ENCODE measurements at regions not wholly inside any gene's neighbourhood (a gene's known extent, or its start where the extent isn't known, plus 50 kb on each side); places are given as distances from the start of the nearest gene placed in this dataset.
A peak's percentile ranks its signal among the peaks of the same experiment; 100 is the strongest.
"Not testable (repeated sequence)": the region's sequence is repeated elsewhere in the genome, so short reads cannot be mapped to it uniquely, and the experiment has no call there.

DNA sequence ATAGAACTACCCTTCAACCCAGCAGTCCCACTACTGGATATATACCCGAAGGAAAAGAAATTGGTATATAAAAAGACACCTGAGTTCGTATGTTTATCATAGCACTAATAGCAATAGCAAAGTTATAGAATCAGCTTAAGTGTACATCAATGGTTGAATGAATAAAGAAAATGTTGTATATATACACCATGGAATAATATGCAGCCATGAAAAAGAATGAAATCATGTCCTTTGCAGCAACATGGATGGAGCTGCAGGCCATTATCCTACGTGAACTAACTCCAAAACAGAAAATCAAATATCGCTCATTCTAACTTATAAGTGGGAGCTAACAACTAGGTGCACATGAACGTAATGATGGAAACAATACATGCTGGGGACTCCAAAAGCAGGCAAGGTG is 143.5 kb upstream of the GK2 start:
- DNase-seq (ENCODE audit: low read depth): no peak
- in situ Hi-C loops (cut with HindIII; ENCODE audit: low sequenced_read_pairs): no loop called here
- H3K4me3 ChIP-seq (ENCODE audit: low read depth, low read length): no peak overlapping the region
- no peak for TF ChIP-seq CTCF (IDR thresholded peaks at IDR 0.05; ENCODE audit: low read depth, low read length, missing control alignments)

- no peak overlapping the region for H3K4me3 ChIP-seq (ENCODE audit: low read depth, low read length)
- in situ Hi-C loops (cut with HindIII; ENCODE audit: low sequenced_read_pairs): no loop called here
- no peak for DNase-seq (ENCODE audit: low read depth)
- TF ChIP-seq CTCF (IDR thresholded peaks at IDR 0.05; ENCODE audit: low read depth, low read length, missing control alignments): no peak
These were observed 139.8 kb upstream of the GK2 start for GRCh38 chr4:79547851-79548250.

- H3K4me3 ChIP-seq (ENCODE audit: low read depth, low read length); in situ Hi-C loops (cut with HindIII; ENCODE audit: low sequenced_read_pairs); DNase-seq (ENCODE audit: low read depth): not testable (repeated sequence)
These were observed 137.3 kb upstream of the GK2 start for GRCh38 chr4:79545292-79545691.

DNA sequence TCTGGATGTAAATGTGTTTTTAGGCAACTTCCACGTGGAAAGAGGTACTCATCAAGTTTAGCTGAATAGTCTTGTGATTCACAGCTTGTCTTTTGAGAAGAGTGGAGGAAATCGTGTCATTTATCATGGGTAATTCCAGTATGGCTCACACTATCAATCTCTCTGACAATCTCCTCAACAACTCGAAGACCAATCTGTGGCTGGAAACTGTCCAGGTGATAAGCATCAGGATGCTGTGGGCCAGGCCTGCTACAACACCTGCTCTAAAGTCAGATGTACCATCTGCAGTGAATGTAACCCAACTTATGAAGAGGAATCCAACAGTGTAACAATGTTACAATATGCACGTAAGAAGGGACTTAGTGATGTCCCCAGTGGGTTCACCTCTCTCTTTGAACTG is 132.1 kb upstream of the GK2 start:
- TF ChIP-seq CTCF (IDR thresholded peaks at IDR 0.05; ENCODE audit: low read depth, low read length, missing control alignments): no peak
- no peak overlapping the region for H3K4me3 ChIP-seq (ENCODE audit: low read depth, low read length)
- in situ Hi-C loops (cut with HindIII; ENCODE audit: low sequenced_read_pairs): no loop called here
- no peak for DNase-seq (ENCODE audit: low read depth)

DNA sequence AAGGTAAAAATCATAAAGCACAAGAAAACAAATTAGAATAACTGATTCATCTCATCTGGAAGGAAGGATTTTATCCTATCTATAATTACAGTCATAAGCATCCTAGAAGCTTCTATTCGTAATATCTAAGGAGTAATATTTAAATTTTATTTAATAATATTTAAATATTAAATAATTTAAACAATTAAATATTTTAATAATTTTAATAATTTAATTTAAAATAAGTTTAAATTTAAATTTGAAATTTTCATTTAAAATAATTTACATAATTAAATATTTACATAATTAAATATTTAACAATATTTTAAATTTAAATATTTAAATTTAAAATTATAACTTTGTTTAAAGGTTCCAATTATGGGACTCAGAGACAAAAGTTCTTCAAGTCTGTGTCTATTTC is 127.5 kb upstream of the GK2 start:
- no peak overlapping the region for H3K4me3 ChIP-seq (ENCODE audit: low read depth, low read length)
- in situ Hi-C loops (cut with HindIII; ENCODE audit: low sequenced_read_pairs): no loop called here
- TF ChIP-seq CTCF (IDR thresholded peaks at IDR 0.05; ENCODE audit: low read depth, low read length, missing control alignments): no peak
- DNase-seq (ENCODE audit: low read depth): no peak

- TF ChIP-seq CTCF (IDR thresholded peaks at IDR 0.05; ENCODE audit: low read depth, low read length, missing control alignments): no peak
- peak; percentile 77 for DNase-seq (ENCODE audit: low read depth)
- in situ Hi-C loops (cut with HindIII; ENCODE audit: low sequenced_read_pairs): no loop called here
- H3K4me3 ChIP-seq (ENCODE audit: low read depth, low read length): no peak overlapping the region
These were observed 120.2 kb upstream of the GK2 start for GRCh38 chr4:79528241-79528706.

GRCh38 chr4:79526641-79527565 is 118.9 kb upstream of the GK2 start:
- no peak overlapping the region for H3K4me3 ChIP-seq (ENCODE audit: low read depth, low read length)
- no peak for DNase-seq (ENCODE audit: low read depth)
- TF ChIP-seq CTCF (IDR thresholded peaks at IDR 0.05; ENCODE audit: low read depth, low read length, missing control alignments): no peak
- in situ Hi-C loops (cut with HindIII; ENCODE audit: low sequenced_read_pairs): no loop called here

All from astrocyte of the cerebellum (primary cell).